ENCODE measurements at regions not wholly inside any gene's neighbourhood (a gene's known extent, or its start where the extent isn't known, plus 50 kb on each side); places are given as distances from the start of the nearest gene placed in this dataset.
"Not testable (repeated sequence)": the region's sequence is repeated elsewhere in the genome, so short reads cannot be mapped to it uniquely, and the experiment has no call there.

GRCh38 chr9:73054091-73054490 lies 97.6 kb upstream of the ANXA1 start:
- no peak overlapping the region for H3K9ac ChIP-seq (ENCODE audit: low read length in 2 of 2)
- no peak overlapping the region for H3K4me3 ChIP-seq (ENCODE audit: low read length in 2 of 2)
- H3K4me1 ChIP-seq (ENCODE audit: control insufficient read depth, insufficient read depth, low read length), result no peaks in the 10 kb centered on the region
- H3K36me3 ChIP-seq (ENCODE audit: control insufficient read depth in 2 of 2, insufficient read depth in 2 of 2, low read length in 2 of 2), result no peaks in the 10 kb centered on the region
- no peaks in the 10 kb centered on the region for H3K9me3 ChIP-seq (ENCODE audit: control insufficient read depth in 2 of 2, low read length in 2 of 2)
- H3K27ac ChIP-seq (ENCODE audit: low read length), result no peak overlapping the region
- no peaks in the 10 kb centered on the region for H3K27me3 ChIP-seq (ENCODE audit: control insufficient read depth in 1 of 2, insufficient read depth in 2 of 2, low read length in 2 of 2)

- H3K27me3 ChIP-seq (ENCODE audit: control insufficient read depth in 1 of 2, insufficient read depth in 2 of 2, low read length in 2 of 2), result no peaks in the 10 kb centered on the region
These were observed 98.1 kb upstream of the ANXA1 start for GRCh38 chr9:73053543-73053942.

GRCh38 chr9:73050887-73051550 lies 98.2 kb upstream of the ALDH1A1 start:
- H3K4me1 ChIP-seq (ENCODE audit: control insufficient read depth, insufficient read depth, low read length), result no peaks in the 10 kb centered on the region
- H3K9me3 ChIP-seq (ENCODE audit: control insufficient read depth in 2 of 2, low read length in 2 of 2), result no peaks in the 10 kb centered on the region
- no peaks in the 10 kb centered on the region for H3K36me3 ChIP-seq (ENCODE audit: control insufficient read depth in 2 of 2, insufficient read depth in 2 of 2, low read length in 2 of 2)
- no peak overlapping the region for H3K9ac ChIP-seq (ENCODE audit: low read length in 2 of 2)
- no peak overlapping the region for H3K27ac ChIP-seq (ENCODE audit: low read length)
- no peak overlapping the region for H3K4me3 ChIP-seq (ENCODE audit: low read length in 2 of 2)
- no peaks in the 10 kb centered on the region for H3K27me3 ChIP-seq (ENCODE audit: control insufficient read depth in 1 of 2, insufficient read depth in 2 of 2, low read length in 2 of 2)

More at GRCh38 chr9:73053543-73053942, 98.1 kb upstream of the ANXA1 start:
- Histone ChIP-seq H3K4me3 (ENCODE audit: low read length in 2 of 2) (no peak overlapping the region), H3K9me3 (ENCODE audit: control insufficient read depth in 2 of 2, low read length in 2 of 2) (no peaks in the 10 kb centered on the region), H3K9ac (ENCODE audit: low read length in 2 of 2) (no peak overlapping the region), H3K27ac (ENCODE audit: low read length) (no peak overlapping the region), H3K36me3 (ENCODE audit: control insufficient read depth in 2 of 2, insufficient read depth in 2 of 2, low read length in 2 of 2) (no peaks in the 10 kb centered on the region), H3K4me1 (ENCODE audit: control insufficient read depth, insufficient read depth, low read length) (no peaks in the 10 kb centered on the region)

- H3K9ac ChIP-seq (ENCODE audit: low read length in 2 of 2), result no peak overlapping the region
- no peaks in the 10 kb centered on the region for H3K36me3 ChIP-seq (ENCODE audit: control insufficient read depth in 2 of 2, insufficient read depth in 2 of 2, low read length in 2 of 2)
- no peaks in the 10 kb centered on the region for H3K4me1 ChIP-seq (ENCODE audit: control insufficient read depth, insufficient read depth, low read length)
- H3K9me3 ChIP-seq (ENCODE audit: control insufficient read depth in 2 of 2, low read length in 2 of 2), result no peaks in the 10 kb centered on the region
- no peaks in the 10 kb centered on the region for H3K27me3 ChIP-seq (ENCODE audit: control insufficient read depth in 1 of 2, insufficient read depth in 2 of 2, low read length in 2 of 2)
- H3K4me3 ChIP-seq (ENCODE audit: low read length in 2 of 2), result peak overlapping the region in 1 of 2 donors; percentile 17
- H3K27ac ChIP-seq (ENCODE audit: low read length), result no peak overlapping the region
These were observed 97.4 kb upstream of the ALDH1A1 start for GRCh38 chr9:73050065-73050816.

GRCh38 chr9:73049280-73049679 lies 96.4 kb upstream of the ALDH1A1 start:
- Histone ChIP-seq H3K9me3 (ENCODE audit: control insufficient read depth in 2 of 2, low read length in 2 of 2) (no peaks in the 10 kb centered on the region), H3K27ac (ENCODE audit: low read length) (no peak overlapping the region), H3K4me1 (ENCODE audit: control insufficient read depth, insufficient read depth, low read length) (no peaks in the 10 kb centered on the region), H3K27me3 (ENCODE audit: control insufficient read depth in 1 of 2, insufficient read depth in 2 of 2, low read length in 2 of 2) (no peaks in the 10 kb centered on the region), H3K4me3 (ENCODE audit: low read length in 2 of 2) (no peak overlapping the region), H3K36me3 (ENCODE audit: control insufficient read depth in 2 of 2, insufficient read depth in 2 of 2, low read length in 2 of 2) (no peaks in the 10 kb centered on the region), H3K9ac (ENCODE audit: low read length in 2 of 2) (no peak overlapping the region)

GRCh38 chr9:73046769-73047168 lies 93.9 kb upstream of the ALDH1A1 start:
- no peaks in the 10 kb centered on the region for H3K27me3 ChIP-seq (ENCODE audit: control insufficient read depth in 1 of 2, insufficient read depth in 2 of 2, low read length in 2 of 2)
- H3K9me3 ChIP-seq (ENCODE audit: control insufficient read depth in 2 of 2, low read length in 2 of 2), result no peaks in the 10 kb centered on the region
- no peaks in the 10 kb centered on the region for H3K36me3 ChIP-seq (ENCODE audit: control insufficient read depth in 2 of 2, insufficient read depth in 2 of 2, low read length in 2 of 2)
- no peaks in the 10 kb centered on the region for H3K4me1 ChIP-seq (ENCODE audit: control insufficient read depth, insufficient read depth, low read length)
- no peak overlapping the region for H3K27ac ChIP-seq (ENCODE audit: low read length)
- H3K4me3 ChIP-seq (ENCODE audit: low read length in 2 of 2), result no peak overlapping the region
- H3K9ac ChIP-seq (ENCODE audit: low read length in 2 of 2), result no peak overlapping the region

- H3K9me3 ChIP-seq (ENCODE audit: control insufficient read depth in 2 of 2, low read length in 2 of 2); H3K27ac ChIP-seq (ENCODE audit: low read length); H3K4me3 ChIP-seq (ENCODE audit: low read length in 2 of 2); H3K27me3 ChIP-seq (ENCODE audit: control insufficient read depth in 1 of 2, insufficient read depth in 2 of 2, low read length in 2 of 2); H3K36me3 ChIP-seq (ENCODE audit: control insufficient read depth in 2 of 2, insufficient read depth in 2 of 2, low read length in 2 of 2); H3K9ac ChIP-seq (ENCODE audit: low read length in 2 of 2); H3K4me1 ChIP-seq (ENCODE audit: control insufficient read depth, insufficient read depth, low read length): not testable (repeated sequence)
These were observed 91.9 kb upstream of the ALDH1A1 start for GRCh38 chr9:73044776-73045175.

GRCh38 chr9:73042155-73042554 lies 89.3 kb upstream of the ALDH1A1 start:
- H3K9me3 ChIP-seq (ENCODE audit: control insufficient read depth in 2 of 2, low read length in 2 of 2), result no peaks in the 10 kb centered on the region
- no peak overlapping the region for H3K27ac ChIP-seq (ENCODE audit: low read length)
- H3K4me1 ChIP-seq (ENCODE audit: control insufficient read depth, insufficient read depth, low read length), result peaks cover 15% of the 10 kb centered on the region
- H3K4me3 ChIP-seq (ENCODE audit: low read length in 2 of 2), result no peak overlapping the region
- no peak overlapping the region for H3K9ac ChIP-seq (ENCODE audit: low read length in 2 of 2)
- no peaks in the 10 kb centered on the region for H3K27me3 ChIP-seq (ENCODE audit: control insufficient read depth in 1 of 2, insufficient read depth in 2 of 2, low read length in 2 of 2)
- no peaks in the 10 kb centered on the region for H3K36me3 ChIP-seq (ENCODE audit: control insufficient read depth in 2 of 2, insufficient read depth in 2 of 2, low read length in 2 of 2)

- Histone ChIP-seq H3K9me3 (ENCODE audit: control insufficient read depth in 2 of 2, low read length in 2 of 2) (no peaks in the 10 kb centered on the region), H3K36me3 (ENCODE audit: control insufficient read depth in 2 of 2, insufficient read depth in 2 of 2, low read length in 2 of 2) (no peaks in the 10 kb centered on the region), H3K4me1 (ENCODE audit: control insufficient read depth, insufficient read depth, low read length) (peaks cover 15% of the 10 kb centered on the region), H3K9ac (ENCODE audit: low read length in 2 of 2) (peak overlapping the region in 1 of 2 donors; percentile 49), H3K27me3 (ENCODE audit: control insufficient read depth in 1 of 2, insufficient read depth in 2 of 2, low read length in 2 of 2) (no peaks in the 10 kb centered on the region), H3K4me3 (ENCODE audit: low read length in 2 of 2) (no peak overlapping the region), H3K27ac (ENCODE audit: low read length) (peak overlapping the region; percentile 87)
These were observed 86.7 kb upstream of the ALDH1A1 start for GRCh38 chr9:73039271-73040263.

- peak overlapping the region in 1 of 2 donors; percentile 54 for H3K4me3 ChIP-seq (ENCODE audit: low read length in 2 of 2)
- H3K27me3 ChIP-seq (ENCODE audit: control insufficient read depth in 1 of 2, insufficient read depth in 2 of 2, low read length in 2 of 2), result no peaks in the 10 kb centered on the region
- H3K27ac ChIP-seq (ENCODE audit: low read length), result peak overlapping the region; percentile 87
- peak overlapping the region; percentile 37 to 49 for H3K9ac ChIP-seq (ENCODE audit: low read length in 2 of 2)
- H3K36me3 ChIP-seq (ENCODE audit: control insufficient read depth in 2 of 2, insufficient read depth in 2 of 2, low read length in 2 of 2), result no peaks in the 10 kb centered on the region
- H3K4me1 ChIP-seq (ENCODE audit: control insufficient read depth, insufficient read depth, low read length), result peaks cover 15% of the 10 kb centered on the region
- no peaks in the 10 kb centered on the region for H3K9me3 ChIP-seq (ENCODE audit: control insufficient read depth in 2 of 2, low read length in 2 of 2)
These were observed 85.8 kb upstream of the ALDH1A1 start for GRCh38 chr9:73038613-73039012.
